ENCODE measurements at regions not wholly inside any gene's neighbourhood (a gene's known extent, or its start where the extent isn't known, plus 50 kb on each side); places are given as distances from the start of the nearest gene placed in this dataset.

DNA sequence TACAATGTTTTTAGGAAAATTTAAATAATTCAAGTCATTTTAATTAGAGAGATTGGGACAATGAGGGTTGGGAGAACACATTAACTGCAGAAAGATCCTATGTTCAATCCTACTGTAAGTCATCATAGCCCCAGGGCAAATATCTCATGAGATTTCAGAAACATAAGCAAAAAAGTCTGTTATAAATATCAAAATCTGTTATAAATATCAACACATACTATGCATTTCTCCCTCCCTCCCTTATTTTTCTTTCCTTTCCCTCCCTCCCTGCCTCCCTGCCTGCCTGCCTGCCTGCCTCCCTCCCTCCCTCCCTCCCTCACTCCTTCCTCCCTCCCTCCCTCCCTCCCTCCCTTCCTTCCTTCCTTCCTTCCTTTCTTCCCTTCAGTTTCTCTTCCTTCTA is 267.3 kb upstream of the SASH1 start:
- H3K9me3 ChIP-seq (ENCODE audit: control insufficient read depth in 2 of 2, insufficient read depth in 1 of 2, low read length in 1 of 2): no peaks in the 10 kb centered on the region
- H3K36me3 ChIP-seq (ENCODE audit: control insufficient read depth in 2 of 2, insufficient read depth in 2 of 2, low read length in 1 of 2): no peaks in the 10 kb centered on the region
- no peak for DNase-seq (ENCODE audit: low read depth in 6 of 9, low spot score in 9 of 9)
- H3K27ac ChIP-seq (ENCODE audit: low read depth in 1 of 2, low read length in 1 of 2): no peak overlapping the region
- no peaks in the 10 kb centered on the region for H3K4me1 ChIP-seq (ENCODE audit: control insufficient read depth in 2 of 2, insufficient read depth in 2 of 2, low read length in 2 of 2)
- H3K4me3 ChIP-seq (ENCODE audit: low read length in 2 of 2): no peak overlapping the region
- no peaks in the 10 kb centered on the region for H3K27me3 ChIP-seq (ENCODE audit: control insufficient read depth in 2 of 2, insufficient read depth in 1 of 2, low read length in 1 of 2)

- no peaks in the 10 kb centered on the region for H3K27me3 ChIP-seq (ENCODE audit: control insufficient read depth in 2 of 2, insufficient read depth in 1 of 2, low read length in 1 of 2)
- no peaks in the 10 kb centered on the region for H3K4me1 ChIP-seq (ENCODE audit: control insufficient read depth in 2 of 2, insufficient read depth in 2 of 2, low read length in 2 of 2)
- no peaks in the 10 kb centered on the region for H3K9me3 ChIP-seq (ENCODE audit: control insufficient read depth in 2 of 2, insufficient read depth in 1 of 2, low read length in 1 of 2)
- no peaks in the 10 kb centered on the region for H3K36me3 ChIP-seq (ENCODE audit: control insufficient read depth in 2 of 2, insufficient read depth in 2 of 2, low read length in 1 of 2)
- no peak overlapping the region for H3K27ac ChIP-seq (ENCODE audit: low read depth in 1 of 2, low read length in 1 of 2)
- H3K4me3 ChIP-seq (ENCODE audit: low read length in 2 of 2): no peak overlapping the region
- WGBS: 95% methylated on average over 3 of the region's 3 CpGs
- DNase-seq (ENCODE audit: low read depth in 6 of 9, low spot score in 9 of 9): no peak
Observed at GRCh38 chr6:148076051-148076450, 266.6 kb upstream of the SASH1 start.

DNA sequence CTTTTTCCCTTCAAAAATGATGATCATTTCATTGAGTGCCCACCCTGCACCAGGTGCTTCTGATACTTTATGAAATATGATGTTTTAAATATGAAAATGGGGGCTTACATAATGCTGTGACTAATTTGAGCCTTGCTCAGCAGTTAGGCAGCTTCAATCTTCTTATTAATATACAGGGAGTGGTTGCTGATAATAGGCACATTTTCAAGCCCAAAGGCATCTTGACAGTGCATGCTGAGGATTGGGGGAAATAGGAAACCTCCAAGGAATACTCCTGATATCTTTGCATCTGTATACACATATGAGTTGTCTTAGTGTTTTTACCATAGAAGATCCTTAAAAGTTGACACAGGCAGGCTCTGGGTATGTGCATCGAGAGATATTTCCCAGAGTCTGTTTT is 262.3 kb upstream of the SASH1 start:
- H3K27me3 ChIP-seq (ENCODE audit: control insufficient read depth in 2 of 2, insufficient read depth in 1 of 2, low read length in 1 of 2): no peaks in the 10 kb centered on the region
- H3K4me1 ChIP-seq (ENCODE audit: control insufficient read depth in 2 of 2, insufficient read depth in 2 of 2, low read length in 2 of 2): no peaks in the 10 kb centered on the region
- H3K9me3 ChIP-seq (ENCODE audit: control insufficient read depth in 2 of 2, insufficient read depth in 1 of 2, low read length in 1 of 2): no peaks in the 10 kb centered on the region
- no peak overlapping the region for H3K27ac ChIP-seq (ENCODE audit: low read depth in 1 of 2, low read length in 1 of 2)
- WGBS: 90% methylated on average over 1 of the region's 1 CpG
- no peaks in the 10 kb centered on the region for H3K36me3 ChIP-seq (ENCODE audit: control insufficient read depth in 2 of 2, insufficient read depth in 2 of 2, low read length in 1 of 2)
- DNase-seq (ENCODE audit: low read depth in 6 of 9, low spot score in 9 of 9): no peak
- H3K4me3 ChIP-seq (ENCODE audit: low read length in 2 of 2): no peak overlapping the region

DNA sequence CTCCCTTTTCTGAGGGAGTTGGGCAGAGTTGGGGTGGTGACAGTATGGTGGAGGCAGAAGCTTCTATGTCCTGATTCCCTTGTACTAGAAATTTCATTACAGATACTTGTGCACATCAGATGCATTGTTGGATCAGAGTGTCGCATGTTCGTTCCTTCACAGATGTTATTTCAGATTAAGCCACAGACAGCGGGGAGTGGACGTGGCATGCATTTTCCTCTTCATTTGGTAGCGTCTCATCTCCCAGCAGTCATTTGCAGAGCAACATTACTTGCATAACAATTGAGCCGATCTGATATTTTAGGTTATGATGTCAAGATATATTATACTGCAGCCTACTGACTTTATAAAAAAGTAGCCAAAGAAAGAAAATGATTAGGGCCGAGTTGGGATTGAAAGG is 261.6 kb upstream of the SASH1 start:
- Histone ChIP-seq H3K27ac (ENCODE audit: low read depth in 1 of 2, low read length in 1 of 2) (no peak overlapping the region), H3K9me3 (ENCODE audit: control insufficient read depth in 2 of 2, insufficient read depth in 1 of 2, low read length in 1 of 2) (no peaks in the 10 kb centered on the region)
- DNase-seq (ENCODE audit: low read depth in 6 of 9, low spot score in 9 of 9): no peak

DNA sequence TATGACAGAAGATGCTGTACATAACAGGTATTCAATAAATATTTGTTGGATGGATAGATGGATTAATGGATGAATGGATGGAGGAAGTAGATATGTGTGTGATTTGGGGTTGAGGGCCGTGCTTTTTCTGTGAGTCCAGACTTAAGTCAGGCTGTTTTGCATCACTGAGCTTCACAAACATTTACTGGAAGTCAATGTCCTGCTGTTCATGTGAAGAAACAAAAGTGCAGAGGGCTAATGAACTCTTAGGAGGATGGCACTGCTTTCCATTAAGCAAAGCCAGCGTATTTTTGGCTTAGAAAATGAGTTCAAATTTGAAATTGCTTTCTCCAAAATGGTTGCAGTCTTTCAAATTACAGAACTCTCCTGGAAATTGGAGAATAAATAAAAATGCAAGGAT is 260.6 kb upstream of the SASH1 start:
- Histone ChIP-seq H3K36me3 (ENCODE audit: control insufficient read depth in 2 of 2, insufficient read depth in 2 of 2, low read length in 1 of 2) (no peaks in the 10 kb centered on the region), H3K4me3 (ENCODE audit: low read length in 2 of 2) (no peak overlapping the region), H3K27ac (ENCODE audit: low read depth in 1 of 2, low read length in 1 of 2) (no peak overlapping the region), H3K9me3 (ENCODE audit: control insufficient read depth in 2 of 2, insufficient read depth in 1 of 2, low read length in 1 of 2) (no peaks in the 10 kb centered on the region), H3K27me3 (ENCODE audit: control insufficient read depth in 2 of 2, insufficient read depth in 1 of 2, low read length in 1 of 2) (no peaks in the 10 kb centered on the region), H3K4me1 (ENCODE audit: control insufficient read depth in 2 of 2, insufficient read depth in 2 of 2, low read length in 2 of 2) (no peaks in the 10 kb centered on the region)
- 42% methylated on average over 2 of the region's 2 CpGs for WGBS
- DNase-seq (ENCODE audit: low read depth in 6 of 9, low spot score in 9 of 9): no peak

More for the DNA sequence above, 261.6 kb upstream of the SASH1 start:
- no peaks in the 10 kb centered on the region for H3K4me1 ChIP-seq (ENCODE audit: control insufficient read depth in 2 of 2, insufficient read depth in 2 of 2, low read length in 2 of 2)
- H3K36me3 ChIP-seq (ENCODE audit: control insufficient read depth in 2 of 2, insufficient read depth in 2 of 2, low read length in 1 of 2): no peaks in the 10 kb centered on the region
- WGBS: 96% methylated on average over 7 of the region's 7 CpGs
- no peaks in the 10 kb centered on the region for H3K27me3 ChIP-seq (ENCODE audit: control insufficient read depth in 2 of 2, insufficient read depth in 1 of 2, low read length in 1 of 2)
- H3K4me3 ChIP-seq (ENCODE audit: low read length in 2 of 2): no peak overlapping the region

DNA sequence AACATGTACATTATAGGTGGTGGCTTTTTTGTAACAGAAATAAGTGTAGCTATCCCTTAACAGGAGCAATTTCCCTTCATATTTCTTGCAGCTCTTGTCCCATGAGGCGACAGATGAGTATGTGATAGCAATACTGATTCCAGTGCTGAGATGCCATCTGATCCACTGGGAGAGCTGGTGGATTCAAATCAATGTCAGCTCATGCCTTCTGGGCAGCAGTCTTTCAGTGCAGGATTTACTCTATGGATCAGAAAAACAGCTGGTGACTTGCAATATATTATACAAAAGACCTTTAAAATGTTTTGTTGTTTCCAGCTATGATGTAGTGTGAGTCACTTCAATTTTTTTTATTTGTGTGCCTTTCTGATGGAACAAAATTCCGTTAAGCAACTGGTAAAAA is 259.9 kb upstream of the SASH1 start:
- no peak for DNase-seq (ENCODE audit: low read depth in 6 of 9, low spot score in 9 of 9)
- no peak overlapping the region for H3K4me3 ChIP-seq (ENCODE audit: low read length in 2 of 2)
- no peak overlapping the region for H3K27ac ChIP-seq (ENCODE audit: low read depth in 1 of 2, low read length in 1 of 2)
- H3K36me3 ChIP-seq (ENCODE audit: control insufficient read depth in 2 of 2, insufficient read depth in 2 of 2, low read length in 1 of 2): no peaks in the 10 kb centered on the region
- H3K4me1 ChIP-seq (ENCODE audit: control insufficient read depth in 2 of 2, insufficient read depth in 2 of 2, low read length in 2 of 2): no peaks in the 10 kb centered on the region
- H3K27me3 ChIP-seq (ENCODE audit: control insufficient read depth in 2 of 2, insufficient read depth in 1 of 2, low read length in 1 of 2): no peaks in the 10 kb centered on the region
- H3K9me3 ChIP-seq (ENCODE audit: control insufficient read depth in 2 of 2, insufficient read depth in 1 of 2, low read length in 1 of 2): no peaks in the 10 kb centered on the region
- 89% methylated on average over 2 of the region's 2 CpGs for WGBS

DNA sequence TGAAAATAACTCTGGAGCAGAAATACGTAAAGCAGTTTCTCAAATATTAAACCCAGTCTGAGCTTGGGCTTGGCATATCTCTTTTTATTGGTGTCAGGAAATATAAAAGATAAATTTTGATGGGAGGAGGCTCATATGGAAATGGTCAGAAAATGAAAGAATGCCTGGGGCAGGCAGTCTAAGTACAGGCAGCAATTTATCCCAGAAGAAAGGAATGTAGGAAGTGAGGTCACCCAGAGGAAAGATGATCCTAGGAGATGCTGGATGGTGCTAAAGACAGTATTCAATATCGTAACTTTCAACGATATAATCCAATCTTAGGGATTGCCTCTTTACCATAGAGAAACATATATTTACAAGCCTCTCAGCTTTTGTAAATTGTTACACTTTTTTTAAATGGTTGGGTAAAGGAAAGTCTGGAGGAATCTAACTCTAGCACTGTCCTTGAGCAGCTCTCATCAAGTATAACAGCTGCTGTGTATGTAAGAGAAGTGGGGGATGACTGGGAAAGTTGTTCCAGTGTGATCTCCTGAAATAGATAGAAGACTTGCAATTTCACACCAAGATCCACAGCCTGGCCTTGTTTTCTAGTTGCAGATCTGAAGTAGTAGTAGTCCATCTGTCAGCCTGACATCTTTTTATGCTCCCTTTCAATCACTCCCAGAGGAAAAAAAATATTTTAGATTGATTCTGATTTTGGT is 256.9 kb upstream of the SASH1 start:
- Histone ChIP-seq H3K9me3 (ENCODE audit: control insufficient read depth in 2 of 2, insufficient read depth in 1 of 2, low read length in 1 of 2) (peaks cover 0 to 4% of the 10 kb centered on the region in 2 donors), H3K36me3 (ENCODE audit: control insufficient read depth in 2 of 2, insufficient read depth in 2 of 2, low read length in 1 of 2) (no peaks in the 10 kb centered on the region), H3K27me3 (ENCODE audit: control insufficient read depth in 2 of 2, insufficient read depth in 1 of 2, low read length in 1 of 2) (no peaks in the 10 kb centered on the region), H3K27ac (ENCODE audit: low read depth in 1 of 2, low read length in 1 of 2) (no peak overlapping the region), H3K4me3 (ENCODE audit: low read length in 2 of 2) (no peak overlapping the region), H3K4me1 (ENCODE audit: control insufficient read depth in 2 of 2, insufficient read depth in 2 of 2, low read length in 2 of 2) (no peaks in the 10 kb centered on the region)
- no peak for DNase-seq (ENCODE audit: low read depth in 6 of 9, low spot score in 9 of 9)
- 96% methylated on average over 3 of the region's 3 CpGs for WGBS

DNA sequence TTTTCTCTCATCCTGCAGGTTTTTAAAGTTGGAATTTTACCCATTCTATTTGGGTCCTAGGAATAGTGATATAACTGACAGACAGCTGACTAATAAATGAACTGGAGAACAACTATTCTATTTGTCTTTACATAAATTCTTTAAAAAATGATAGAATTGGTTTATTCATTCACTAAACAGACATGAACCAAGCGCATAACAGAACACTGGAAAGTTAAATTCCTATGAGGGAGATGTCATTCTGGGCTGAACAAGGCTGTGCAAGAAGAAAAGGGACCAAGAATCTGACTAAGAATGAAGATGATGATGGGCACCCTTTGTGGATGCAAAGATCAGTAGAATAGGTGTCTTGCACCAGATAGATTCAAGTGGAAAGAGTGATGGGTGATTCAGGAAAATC is 256.3 kb upstream of the SASH1 start:
- Histone ChIP-seq H3K36me3 (ENCODE audit: control insufficient read depth in 2 of 2, insufficient read depth in 2 of 2, low read length in 1 of 2) (no peaks in the 10 kb centered on the region), H3K4me1 (ENCODE audit: control insufficient read depth in 2 of 2, insufficient read depth in 2 of 2, low read length in 2 of 2) (no peaks in the 10 kb centered on the region), H3K27me3 (ENCODE audit: control insufficient read depth in 2 of 2, insufficient read depth in 1 of 2, low read length in 1 of 2) (no peaks in the 10 kb centered on the region), H3K4me3 (ENCODE audit: low read length in 2 of 2) (no peak overlapping the region), H3K27ac (ENCODE audit: low read depth in 1 of 2, low read length in 1 of 2) (no peak overlapping the region), H3K9me3 (ENCODE audit: control insufficient read depth in 2 of 2, insufficient read depth in 1 of 2, low read length in 1 of 2) (peaks cover 0 to 4% of the 10 kb centered on the region in 2 donors)
- DNase-seq (ENCODE audit: low read depth in 6 of 9, low spot score in 9 of 9): no peak
- WGBS: 94% methylated on average over 1 of the region's 1 CpG

GRCh38 chr6:148086843-148087242 is 255.8 kb upstream of the SASH1 start:
- Histone ChIP-seq H3K27ac (ENCODE audit: low read depth in 1 of 2, low read length in 1 of 2) (no peak overlapping the region), H3K36me3 (ENCODE audit: control insufficient read depth in 2 of 2, insufficient read depth in 2 of 2, low read length in 1 of 2) (no peaks in the 10 kb centered on the region), H3K4me1 (ENCODE audit: control insufficient read depth in 2 of 2, insufficient read depth in 2 of 2, low read length in 2 of 2) (no peaks in the 10 kb centered on the region), H3K27me3 (ENCODE audit: control insufficient read depth in 2 of 2, insufficient read depth in 1 of 2, low read length in 1 of 2) (no peaks in the 10 kb centered on the region), H3K9me3 (ENCODE audit: control insufficient read depth in 2 of 2, insufficient read depth in 1 of 2, low read length in 1 of 2) (peaks cover 0 to 4% of the 10 kb centered on the region in 2 donors), H3K4me3 (ENCODE audit: low read length in 2 of 2) (no peak overlapping the region)
- 82% methylated on average over 3 of the region's 3 CpGs for WGBS
- DNase-seq (ENCODE audit: low read depth in 6 of 9, low spot score in 9 of 9): no peak

- no peaks in the 10 kb centered on the region for H3K36me3 ChIP-seq (ENCODE audit: control insufficient read depth in 2 of 2, insufficient read depth in 2 of 2, low read length in 1 of 2)
- no peak for DNase-seq (ENCODE audit: low read depth in 6 of 9, low spot score in 9 of 9)
- no peaks in the 10 kb centered on the region for H3K27me3 ChIP-seq (ENCODE audit: control insufficient read depth in 2 of 2, insufficient read depth in 1 of 2, low read length in 1 of 2)
- H3K27ac ChIP-seq (ENCODE audit: low read depth in 1 of 2, low read length in 1 of 2): no peak overlapping the region
- H3K4me1 ChIP-seq (ENCODE audit: control insufficient read depth in 2 of 2, insufficient read depth in 2 of 2, low read length in 2 of 2): no peaks in the 10 kb centered on the region
- H3K4me3 ChIP-seq (ENCODE audit: low read length in 2 of 2): no peak overlapping the region
- 93% methylated on average over 3 of the region's 3 CpGs for WGBS
- H3K9me3 ChIP-seq (ENCODE audit: control insufficient read depth in 2 of 2, insufficient read depth in 1 of 2, low read length in 1 of 2): peaks cover 0 to 4% of the 10 kb centered on the region in 2 donors
Observed at GRCh38 chr6:148087659-148088058, 255.0 kb upstream of the SASH1 start.

Measured in thymus (tissue), 11 donors.